ENCODE measurements at regions not wholly inside any gene's neighbourhood (a gene's known extent, or its start where the extent isn't known, plus 50 kb on each side); places are given as distances from the start of the nearest gene placed in this dataset.

DNA sequence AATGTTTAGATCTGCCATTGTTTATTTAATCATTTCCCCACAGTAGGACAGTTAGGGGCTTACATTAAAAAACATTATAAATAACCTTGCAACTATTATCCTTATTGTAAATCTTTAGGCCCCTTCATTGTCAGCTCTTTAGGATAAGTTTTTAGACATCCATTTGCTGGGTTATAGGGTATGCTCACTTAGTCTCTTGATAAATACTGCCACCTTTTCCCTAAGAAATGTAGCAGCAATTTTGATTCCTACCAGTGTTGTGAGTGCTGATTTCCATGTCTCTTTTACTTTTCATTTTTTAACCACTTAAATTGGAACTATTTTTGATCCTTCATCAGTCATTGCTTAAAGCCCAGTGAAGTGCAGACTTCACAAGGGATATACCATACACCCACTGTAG, 94.4 kb downstream of the AVPR1A start:
- TF ChIP-seq CTCF (IDR thresholded peaks at IDR 0.05) (no peak), POLR2AphosphoS5 (IDR thresholded peaks at IDR 0.05) (no peak), EP300 (IDR thresholded peaks at IDR 0.05; ENCODE audit: low read depth) (no peak), POLR2A (IDR thresholded peaks at IDR 0.05) (no peak)
